22Rv1 (cell line): ENCODE measurements at regions not wholly inside any gene's neighbourhood (a gene's known extent, or its start where the extent isn't known, plus 50 kb on each side); places are given as distances from the start of the nearest gene placed in this dataset.
"Not testable (repeated sequence)": the region's sequence is repeated elsewhere in the genome, so short reads cannot be mapped to it uniquely, and the experiment has no call there.

ENCODE experiments used
- H3K27ac ChIP-seq: fragments of 450-650 bp; 2 replicates; pipeline ENCODE4 v1.5.1; 2017
- CTCF ChIP-seq: fragments of 450-650 bp; IDR thresholded peaks from 2 replicates; pipeline ENCODE4 v1.5.1; 2017; ENCODE audit warnings: mild to moderate bottlenecking
- ZFX ChIP-seq: fragments of 450-650 bp; IDR thresholded peaks from 2 replicates; pipeline ENCODE4 v1.6.1; 2017; ENCODE audit warnings: antibody characterized with exemption, borderline replicate concordance

GRCh38 chr6:134434019-134434942 lies 116.4 kb upstream of the SGK1 start:
- TF ChIP-seq CTCF (no peak), ZFX (no peak)
- no peak overlapping the region for H3K27ac ChIP-seq

- H3K27ac ChIP-seq, result no peak overlapping the region
- no peak for TF ChIP-seq CTCF
- no peak for TF ChIP-seq ZFX
Measured at GRCh38 chr6:134432036-134432435, 114.1 kb upstream of the SGK1 start.

GRCh38 chr6:134431421-134431859 lies 113.5 kb upstream of the SGK1 start:
- TF ChIP-seq CTCF (no peak), ZFX (no peak)
- no peak overlapping the region for H3K27ac ChIP-seq

DNA sequence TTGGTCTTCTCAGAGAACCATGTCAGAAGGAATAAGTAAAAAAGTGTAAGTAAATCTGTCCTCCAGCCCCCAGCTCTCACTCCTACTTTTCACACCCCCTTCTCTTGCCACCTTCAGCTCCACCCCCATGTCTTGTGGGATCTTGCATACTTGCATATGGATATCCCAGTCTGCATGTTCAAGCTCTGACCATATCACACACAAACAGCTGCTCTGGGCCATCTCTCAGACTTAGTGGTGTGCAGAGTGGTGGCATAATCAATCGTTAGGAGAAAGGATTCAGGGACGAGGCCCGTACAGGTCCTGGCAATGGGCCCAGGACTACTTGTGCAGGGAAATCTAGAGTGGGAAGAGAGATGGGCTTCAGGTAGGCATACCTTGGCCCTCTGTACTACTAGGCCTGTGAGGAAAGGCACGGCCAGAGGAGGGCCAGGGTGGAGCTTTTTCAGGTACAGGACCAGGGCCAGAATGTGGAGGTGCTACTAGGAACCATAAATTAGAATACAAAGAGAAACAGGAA lies 112.0 kb upstream of the SGK1 start:
- TF ChIP-seq ZFX (no peak), CTCF (no peak)
- no peak overlapping the region for H3K27ac ChIP-seq

- H3K27ac ChIP-seq, result no peak overlapping the region
- TF ChIP-seq CTCF (no peak), ZFX (no peak)
Measured at GRCh38 chr6:134427721-134428120, 109.8 kb upstream of the SGK1 start.

- TF ChIP-seq ZFX, result no peak
- no peak for TF ChIP-seq CTCF
- H3K27ac ChIP-seq, result no peak overlapping the region
Measured at GRCh38 chr6:134426623-134427022, 108.7 kb upstream of the SGK1 start.

GRCh38 chr6:134425917-134426316 lies 108.0 kb upstream of the SGK1 start:
- not testable (repeated sequence) for H3K27ac ChIP-seq
